H9 (cell line): ENCODE measurements at regions not wholly inside any gene's neighbourhood (a gene's known extent, or its start where the extent isn't known, plus 50 kb on each side); places are given as distances from the start of the nearest gene placed in this dataset.
"Not testable (repeated sequence)": the region's sequence is repeated elsewhere in the genome, so short reads cannot be mapped to it uniquely, and the experiment has no call there.

Experiments used
- DNase-seq: peaks from one replicate; pipeline ENCODE4 v3.0.0-alpha.2; 2017
- H2AFZ ChIP-seq: one replicate; pipeline ENCODE4 v1.6.1; 2013; ENCODE audit warnings: mild to moderate bottlenecking, low read length, control low read depth, moderate library complexity
- H2AK5ac ChIP-seq: 2 replicates; pipeline ENCODE4 v1.6.1; 2013; ENCODE audit warnings: low read length, control low read depth, mixed read lengths; ENCODE audit not compliant: insufficient read length
- H2BK120ac ChIP-seq: one replicate; pipeline ENCODE4 v1.6.1; 2013; ENCODE audit warnings: low read depth, mild to moderate bottlenecking, low read length, control low read depth, inconsistent platforms; ENCODE audit not compliant: poor library complexity, severe bottlenecking
- H2BK12ac ChIP-seq: 2 replicates; pipeline ENCODE4 v1.6.1; 2013; ENCODE audit warnings: low read length, control low read depth, mixed read lengths, low read depth; ENCODE audit not compliant: insufficient read length
- H2BK15ac ChIP-seq: 2 replicates; pipeline ENCODE4 v1.6.1; 2013; ENCODE audit warnings: low read depth, low read length, control low read depth
- H2BK20ac ChIP-seq: one replicate; pipeline ENCODE4 v1.6.1; 2013; ENCODE audit warnings: low read depth, mild to moderate bottlenecking, low read length, control low read depth, inconsistent platforms; ENCODE audit not compliant: poor library complexity, severe bottlenecking
- H2BK5ac ChIP-seq: 2 replicates; pipeline ENCODE4 v1.6.1; 2013; ENCODE audit warnings: low read length, control low read depth, mixed read lengths; ENCODE audit not compliant: insufficient read length
- H3K14ac ChIP-seq: 2 replicates; pipeline ENCODE4 v1.6.1; 2013; ENCODE audit warnings: low read length, control low read depth; ENCODE audit not compliant: insufficient read depth
- H3K18ac ChIP-seq: 2 replicates; pipeline ENCODE4 v1.6.1; 2013; ENCODE audit warnings: low read depth, mild to moderate bottlenecking, mixed read lengths, low read length, control low read depth; ENCODE audit not compliant: insufficient read length
- H3K23ac ChIP-seq: 2 replicates; pipeline ENCODE4 v1.6.1; 2013; ENCODE audit warnings: low read length, control low read depth, mixed read lengths, low read depth; ENCODE audit not compliant: insufficient read length
- H3K23me2 ChIP-seq: 2 replicates; pipeline ENCODE4 v1.6.1; 2013; ENCODE audit warnings: low read depth, mild to moderate bottlenecking, mixed read lengths, low read length, control low read depth; ENCODE audit not compliant: insufficient read length, poor library complexity, severe bottlenecking
- H3K27ac ChIP-seq: 2 replicates; pipeline ENCODE4 v1.5.1; 2013; ENCODE audit warnings: low read length, control low read depth, mixed read lengths, low read depth; ENCODE audit not compliant: insufficient read length
- H3K27me3 ChIP-seq: 2 replicates; pipeline ENCODE4 v1.6.1; 2013; ENCODE audit warnings: low read length, control low read depth, inconsistent platforms; ENCODE audit not compliant: insufficient read depth
- H3K4ac ChIP-seq: 2 replicates; pipeline ENCODE4 v1.6.1; 2013; ENCODE audit warnings: low read depth, mild to moderate bottlenecking, control low read depth, inconsistent platforms, low read length, moderate library complexity
- H3K4me1 ChIP-seq: 2 replicates; pipeline ENCODE4 v1.6.1; 2013; ENCODE audit warnings: low read length, control low read depth, inconsistent platforms; ENCODE audit not compliant: insufficient read depth
- H3K4me2 ChIP-seq: 2 replicates; pipeline ENCODE4 v1.6.1; 2013; ENCODE audit warnings: low read length, control low read depth, mixed read lengths; ENCODE audit not compliant: insufficient read length, insufficient read depth
- H3K56ac ChIP-seq: 2 replicates; pipeline ENCODE4 v1.6.1; 2013; ENCODE audit warnings: low read depth, mild to moderate bottlenecking, mixed read lengths, low read length, control low read depth; ENCODE audit not compliant: insufficient read length
- H3K79me1 ChIP-seq: 2 replicates; pipeline ENCODE4 v1.6.1; 2013; ENCODE audit warnings: low read depth, mild to moderate bottlenecking, moderate library complexity, low read length, control low read depth, inconsistent platforms; ENCODE audit not compliant: insufficient read depth, poor library complexity, severe bottlenecking
- H3K79me2 ChIP-seq: 2 replicates; pipeline ENCODE4 v1.6.1; 2013; ENCODE audit warnings: low read length, control low read depth, inconsistent platforms; ENCODE audit not compliant: insufficient read depth
- H3K9ac ChIP-seq: 2 replicates; pipeline ENCODE4 v1.6.1; 2013; ENCODE audit warnings: low read length, control low read depth, mixed read lengths; ENCODE audit not compliant: insufficient read length; ENCODE audit errors: extremely low read depth
- H3K9me3 ChIP-seq: one replicate; pipeline ENCODE4 v1.6.1; 2013; ENCODE audit warnings: low read depth, low read length, inconsistent platforms; ENCODE audit not compliant: control insufficient read depth
- H3T11ph ChIP-seq: one replicate; pipeline ENCODE4 v1.6.1; 2013; ENCODE audit warnings: mild to moderate bottlenecking, low read length, control low read depth, inconsistent platforms
- H4K20me1 ChIP-seq: one replicate; pipeline ENCODE4 v1.6.1; 2013; ENCODE audit not compliant: control insufficient read depth, insufficient read length, insufficient read depth
- H4K5ac ChIP-seq: 2 replicates; pipeline ENCODE4 v1.6.1; 2013; ENCODE audit warnings: low read depth, mild to moderate bottlenecking, mixed read lengths, low read length, control low read depth; ENCODE audit not compliant: insufficient read length
- H4K8ac ChIP-seq: replicated peaks from 2 replicates; pipeline ENCODE4 v1.6.1; 2013; ENCODE audit warnings: low read length, control low read depth, mixed read lengths, low read depth; ENCODE audit not compliant: insufficient read length
- H4K91ac ChIP-seq: 2 replicates; pipeline ENCODE4 v1.6.1; 2013; ENCODE audit warnings: low read depth, mild to moderate bottlenecking, moderate library complexity, mixed read lengths, low read length, control low read depth; ENCODE audit not compliant: insufficient read length
- H3K27ac Mint-ChIP-seq, 3 experiments: 2 replicates in 2 of 3; 3 replicates in 1 of 3; pipeline ENCODE4 v1.8.0; 2020 to 2021; ENCODE audit warnings: mixed read lengths in 3 of 3, mild to moderate bottlenecking in 1 of 3, moderate library complexity in 1 of 3
- H3K27me3 Mint-ChIP-seq: 2 replicates; pipeline ENCODE4 v1.8.0; 2021; ENCODE audit warnings: low read depth, mild to moderate bottlenecking, moderate library complexity, mixed read lengths
- H3K36me3 Mint-ChIP-seq, 3 experiments: 2 replicates in 2 of 3; 3 replicates in 1 of 3; pipeline ENCODE4 v1.8.0; 2020 to 2021; ENCODE audit warnings: low read depth in 3 of 3, mixed read lengths in 3 of 3; ENCODE audit not compliant: insufficient read depth in 1 of 3
- H3K4me1 Mint-ChIP-seq, 2 experiments: 2 replicates each; pipeline ENCODE4 v1.8.0; 2020; ENCODE audit warnings: mixed read lengths in 2 of 2
- H3K4me3 Mint-ChIP-seq, 2 experiments: 2 replicates in 1 of 2; 3 replicates in 1 of 2; pipeline ENCODE4 v1.8.0; 2020 to 2021; ENCODE audit warnings: mild to moderate bottlenecking in 2 of 2, mixed read lengths in 2 of 2, moderate library complexity in 1 of 2
- H3K9me3 Mint-ChIP-seq, 2 experiments: 2 replicates in 1 of 2; 3 replicates in 1 of 2; pipeline ENCODE4 v1.8.0; 2020; ENCODE audit warnings: mild to moderate bottlenecking in 2 of 2, mixed read lengths in 2 of 2, moderate library complexity in 1 of 2
- WGBS: extraction: QIAGEN DNeasy Blood & Tissue Kit; methylation state at CpG from one replicate; pipeline ENCODE4 v1.1.7; 2013; ENCODE audit warnings: missing lambda C conversion rate, low lambda C conversion rate, mixed read lengths; ENCODE audit not compliant: insufficient read length; ENCODE audit errors: extremely low coverage; 5-methylcytosine and 5-hydroxymethylcytosine counted together
- TF ChIP-seq, protein P1 (sequence below): fragments of 200-600 bp; sonication (generic); conservative IDR thresholded peaks from 3 replicates; pipeline ENCODE4 v1.8.0; 2021; ENCODE audit warnings: antibody characterized with exemption, mild to moderate bottlenecking

DNA sequence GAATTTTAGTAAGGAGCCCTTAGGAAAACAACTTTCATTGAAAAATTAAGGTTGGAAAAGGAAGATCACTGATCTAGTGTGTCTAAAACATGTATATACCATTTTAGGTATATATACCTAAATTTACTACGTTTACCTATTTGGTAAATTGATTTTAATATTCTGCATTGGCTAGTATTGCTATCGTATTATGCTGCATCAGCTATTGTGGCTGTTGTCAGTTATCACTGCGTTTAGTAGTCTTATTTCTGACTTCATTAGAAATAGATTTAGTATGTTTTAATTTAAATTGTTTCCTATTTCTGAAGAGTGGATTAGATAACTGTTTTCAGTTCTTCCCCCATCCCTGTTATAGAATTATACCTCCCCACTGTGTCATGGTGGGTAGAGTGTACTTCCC lies 101.7 kb upstream of the ARG1 start:
- Histone ChIP-seq H4K5ac (no peak overlapping the region), H2BK5ac (no peak overlapping the region), H2BK15ac (no peak overlapping the region), H3K4me2 (no peak overlapping the region), H3K18ac (no peak overlapping the region), H2BK12ac (no peak overlapping the region), H2AFZ (no peak overlapping the region), H3K4me1 (no peaks in the 10 kb centered on the region), H3K9ac (no peak overlapping the region), H3K79me2 (no peaks in the 10 kb centered on the region), H3K4ac (no peak overlapping the region), H4K91ac (no peak overlapping the region), H4K8ac (no peak overlapping the region), H3K56ac (no peak overlapping the region), H3K23ac (no peak overlapping the region), H2BK20ac (no peak overlapping the region), H3K23me2 (no peaks in the 10 kb centered on the region), H3T11ph (no peak overlapping the region), H3K14ac (no peak overlapping the region), H3K27me3 (no peaks in the 10 kb centered on the region; the same call in 1 of the 2 replicates), H3K79me1 (no peaks in the 10 kb centered on the region), H4K20me1 (no peaks in the 10 kb centered on the region), H3K9me3 (no peaks in the 10 kb centered on the region), H2AK5ac (no peak overlapping the region), H2BK120ac (no peak overlapping the region), H3K27ac (no peak overlapping the region)
- no peak overlapping the region for H3K4me3 Mint-ChIP-seq
- peaks cover 8 to 14% (median 12%) of the 10 kb centered on the region in 3 experiments; a peak in 6 of 7 replicates for H3K36me3 Mint-ChIP-seq
- TF ChIP-seq, protein P1, sequence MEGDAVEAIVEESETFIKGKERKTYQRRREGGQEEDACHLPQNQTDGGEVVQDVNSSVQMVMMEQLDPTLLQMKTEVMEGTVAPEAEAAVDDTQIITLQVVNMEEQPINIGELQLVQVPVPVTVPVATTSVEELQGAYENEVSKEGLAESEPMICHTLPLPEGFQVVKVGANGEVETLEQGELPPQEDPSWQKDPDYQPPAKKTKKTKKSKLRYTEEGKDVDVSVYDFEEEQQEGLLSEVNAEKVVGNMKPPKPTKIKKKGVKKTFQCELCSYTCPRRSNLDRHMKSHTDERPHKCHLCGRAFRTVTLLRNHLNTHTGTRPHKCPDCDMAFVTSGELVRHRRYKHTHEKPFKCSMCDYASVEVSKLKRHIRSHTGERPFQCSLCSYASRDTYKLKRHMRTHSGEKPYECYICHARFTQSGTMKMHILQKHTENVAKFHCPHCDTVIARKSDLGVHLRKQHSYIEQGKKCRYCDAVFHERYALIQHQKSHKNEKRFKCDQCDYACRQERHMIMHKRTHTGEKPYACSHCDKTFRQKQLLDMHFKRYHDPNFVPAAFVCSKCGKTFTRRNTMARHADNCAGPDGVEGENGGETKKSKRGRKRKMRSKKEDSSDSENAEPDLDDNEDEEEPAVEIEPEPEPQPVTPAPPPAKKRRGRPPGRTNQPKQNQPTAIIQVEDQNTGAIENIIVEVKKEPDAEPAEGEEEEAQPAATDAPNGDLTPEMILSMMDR, result no peak
- H3K27ac Mint-ChIP-seq, result no peak overlapping the region
- H3K9me3 Mint-ChIP-seq, result peaks cover 11 to 18% of the 10 kb centered on the region in 2 experiments
- DNase-seq, result no peak
- H3K27me3 Mint-ChIP-seq, result no peaks in the 10 kb centered on the region
- H3K4me1 Mint-ChIP-seq, result peaks cover 0 to 5% of the 10 kb centered on the region in 2 experiments; a peak in 1 of 4 replicates
- WGBS, result no CpG with 5 or more reads among the region's 3 CpGs

DNA sequence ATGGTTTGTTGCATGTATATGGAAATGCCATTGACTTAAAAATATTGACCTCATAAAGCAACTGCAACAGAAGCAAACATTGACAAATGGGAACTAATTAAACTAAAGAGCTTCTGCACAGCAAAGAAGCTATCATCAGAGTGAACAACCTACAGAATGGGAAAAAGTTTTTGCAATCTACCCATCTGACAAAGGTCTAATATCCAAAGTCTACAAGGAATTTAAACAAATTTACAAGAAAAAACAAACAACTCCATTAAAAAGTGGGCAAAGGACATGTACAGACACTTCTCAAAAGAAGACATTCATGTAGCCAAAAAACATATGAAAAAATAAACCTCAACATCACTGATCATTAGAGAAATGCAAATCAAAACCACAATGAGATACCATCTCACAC lies 99.7 kb upstream of the ARG1 start:
- H2BK12ac ChIP-seq, H3K27me3 ChIP-seq, H3K23ac ChIP-seq, H4K20me1 ChIP-seq, H4K8ac ChIP-seq, H3K27me3 Mint-ChIP-seq, H3K79me1 ChIP-seq, H4K5ac ChIP-seq, H3K27ac ChIP-seq, H3K4me1 ChIP-seq, DNase-seq, H2BK5ac ChIP-seq, H2AK5ac ChIP-seq, H3K27ac Mint-ChIP-seq, H3K9ac ChIP-seq, H3K9me3 ChIP-seq, H2BK120ac ChIP-seq, H3K14ac ChIP-seq, H2BK15ac ChIP-seq, H3K23me2 ChIP-seq, H3K4me3 Mint-ChIP-seq, H3K4ac ChIP-seq, H2BK20ac ChIP-seq, H2AFZ ChIP-seq, H3K18ac ChIP-seq, H3K79me2 ChIP-seq, H4K91ac ChIP-seq, H3T11ph ChIP-seq, H3K56ac ChIP-seq, H3K4me2 ChIP-seq: not testable (repeated sequence)
- H3K9me3 Mint-ChIP-seq, result peaks cover 11 to 17% of the 10 kb centered on the region in 2 experiments
- H3K4me1 Mint-ChIP-seq, result peaks cover 0 to 10% of the 10 kb centered on the region in 2 experiments; a peak in 1 of 4 replicates
- H3K36me3 Mint-ChIP-seq, result peaks cover 10 to 14% (median 12%) of the 10 kb centered on the region in 3 experiments; a peak in 6 of 7 replicates
